Gastroesophageal sphincter (tissue), 4 donors: ENCODE measurements at regions not wholly inside any gene's neighbourhood (a gene's known extent, or its start where the extent isn't known, plus 50 kb on each side); places are given as distances from the start of the nearest gene placed in this dataset.
A peak's percentile ranks its signal among the peaks of the same experiment; 100 is the strongest.

Experiments used
- ATAC-seq: fragments of 150-250 bp; one replicate; pipeline ENCODE4 v1.9.1; 2016; ENCODE audit warnings: mild to moderate bottlenecking, moderate library complexity
- H3K27ac ChIP-seq, 4 donors: fragments of 200-600 bp; sonication (generic) in 3 of 4; 1 replicate in 3 of 4; 2 replicates in 1 of 4; pipeline ENCODE4 v1.5.1; 2016 to 2019
- H3K27me3 ChIP-seq: fragments of 200-600 bp; sonication (generic); one replicate; pipeline ENCODE4 v1.5.1; 2019
- H3K36me3 ChIP-seq, 2 donors: fragments of 200-600 bp; sonication (generic); one replicate each; pipeline ENCODE4 v1.5.1; 2019; ENCODE audit warnings: control low read depth in 1 of 2
- H3K4me1 ChIP-seq, 3 donors: fragments of 200-600 bp; sonication (generic); 1 replicate in 2 of 3; 2 replicates in 1 of 3; pipeline ENCODE4 v1.5.1; 2016 to 2019; ENCODE audit warnings: control low read depth in 2 of 3
- H3K4me3 ChIP-seq, 2 donors: fragments of 200-600 bp; sonication (generic); one replicate each; pipeline ENCODE4 v1.5.1; 2019; ENCODE audit warnings: mild to moderate bottlenecking in 1 of 2, moderate library complexity in 1 of 2
- H3K9me3 ChIP-seq, 3 donors: fragments of 200-600 bp; sonication (generic); one replicate each; pipeline ENCODE4 v1.5.1; 2017 to 2019; ENCODE audit warnings: control low read depth in 2 of 3
- CTCF ChIP-seq, 4 experiments: fragments of 200-600 bp in 2 of 4; fragments of 450-650 bp in 2 of 4; sonication (generic) in 1 of 4; IDR thresholded peaks; one replicate each; pipeline ENCODE4 v1.5.1; 2017 to 2019; ENCODE audit warnings: antibody characterized with exemption in 4 of 4, mild to moderate bottlenecking in 2 of 4, moderate library complexity in 2 of 4
- EP300 ChIP-seq: sonication (generic); formaldehyde crosslinking; IDR thresholded peaks from one replicate; pipeline ENCODE4 v1.6.1; 2017; ENCODE audit warnings: antibody characterized with exemption, mild to moderate bottlenecking
- POLR2A ChIP-seq, 2 donors: fragments of 450-650 bp; IDR thresholded peaks; one replicate each; pipeline ENCODE4 v1.6.1; 2017; ENCODE audit warnings: antibody characterized with exemption in 2 of 2, mild to moderate bottlenecking in 2 of 2, moderate library complexity in 1 of 2
- POLR2AphosphoS5 ChIP-seq: sonication (generic); formaldehyde crosslinking; IDR thresholded peaks from one replicate; pipeline ENCODE4 v1.6.1; 2017; ENCODE audit warnings: antibody characterized with exemption
- WGBS, 2 donors: methylation state at CpG; one replicate each; pipeline ENCODE4 v1.1.5; 2018; ENCODE audit warnings: low coverage in 1 of 2; 5-methylcytosine and 5-hydroxymethylcytosine counted together

GRCh38 chr18:24561369-24561965, 101.0 kb downstream of the HRH4 start:
- ATAC-seq: no peak
- H3K27ac ChIP-seq: no peak overlapping the region
- no peak overlapping the region for H3K4me3 ChIP-seq
- H3K9me3 ChIP-seq: no peaks in the 10 kb centered on the region
- H3K27me3 ChIP-seq: peaks cover 20% of the 10 kb centered on the region
- 82 to 83% methylated on average over 4 to 6 of the region's 8 CpGs for WGBS, 2 donors
- no peaks in the 10 kb centered on the region for H3K36me3 ChIP-seq
- TF ChIP-seq POLR2AphosphoS5 (no peak), POLR2A (IDR thresholded peaks at IDR 0.05) (no peak), EP300 (no peak), CTCF (IDR thresholded peaks at IDR 0.05) (no peak)
- H3K4me1 ChIP-seq: no peaks in the 10 kb centered on the region

- TF ChIP-seq CTCF (IDR thresholded peaks at IDR 0.05): no peak
- no peak for TF ChIP-seq POLR2A (IDR thresholded peaks at IDR 0.05)
- TF ChIP-seq POLR2AphosphoS5: no peak
- no peak for TF ChIP-seq EP300
- ATAC-seq: no peak
- 91 to 100% methylated on average over 2 of the region's 4 CpGs for WGBS, 2 donors
These were observed 106.8 kb downstream of the HRH4 start for GRCh38 chr18:24567199-24567598.

GRCh38 chr18:24570716-24571115, 110.3 kb downstream of the HRH4 start:
- TF ChIP-seq POLR2AphosphoS5 (no peak), CTCF (IDR thresholded peaks at IDR 0.05) (no peak), POLR2A (IDR thresholded peaks at IDR 0.05) (no peak), EP300 (no peak)
- H3K4me3 ChIP-seq: no peak overlapping the region
- ATAC-seq: peak; percentile 22
- no peak overlapping the region for H3K27ac ChIP-seq
- no peaks in the 10 kb centered on the region for H3K36me3 ChIP-seq
- peaks cover 0 to 23% (median 0%) of the 10 kb centered on the region in 3 donors for H3K9me3 ChIP-seq
- no peaks in the 10 kb centered on the region for H3K4me1 ChIP-seq
- no peaks in the 10 kb centered on the region for H3K27me3 ChIP-seq
- WGBS, 2 donors: 74 to 84% methylated on average over 4 of the region's 4 CpGs

More at GRCh38 chr18:24567199-24567598, 106.8 kb downstream of the HRH4 start:
- Histone ChIP-seq H3K4me3 (no peak overlapping the region), H3K9me3 (no peaks in the 10 kb centered on the region), H3K4me1 (no peaks in the 10 kb centered on the region), H3K27ac (no peak overlapping the region), H3K36me3 (no peaks in the 10 kb centered on the region), H3K27me3 (no peaks in the 10 kb centered on the region)

GRCh38 chr18:24582771-24583170, 122.3 kb downstream of the HRH4 start:
- no peaks in the 10 kb centered on the region for H3K9me3 ChIP-seq
- H3K27me3 ChIP-seq: peaks cover 3% of the 10 kb centered on the region
- no peaks in the 10 kb centered on the region for H3K36me3 ChIP-seq
- H3K27ac ChIP-seq: no peak overlapping the region
- H3K4me1 ChIP-seq: no peaks in the 10 kb centered on the region
- TF ChIP-seq CTCF (IDR thresholded peaks at IDR 0.05) (no peak), EP300 (no peak)
- WGBS, 2 donors: 74 to 76% methylated on average over 5 of the region's 5 CpGs
- ATAC-seq: no peak
- H3K4me3 ChIP-seq: no peak overlapping the region

- Histone ChIP-seq H3K27me3 (peaks cover 11% of the 10 kb centered on the region), H3K4me1 (no peaks in the 10 kb centered on the region), H3K36me3 (no peaks in the 10 kb centered on the region), H3K9me3 (no peaks in the 10 kb centered on the region), H3K27ac (no peak overlapping the region), H3K4me3 (no peak overlapping the region)
- no peak for ATAC-seq
- WGBS, 2 donors: 85 to 89% methylated on average over 7 to 8 of the region's 8 CpGs
- no peak for TF ChIP-seq EP300
- TF ChIP-seq CTCF (IDR thresholded peaks at IDR 0.05): no peak
These were observed 123.8 kb downstream of the HRH4 start for GRCh38 chr18:24584205-24584604.
